COLO668 (cell line): ENCODE measurements at regions not wholly inside any gene's neighbourhood (a gene's known extent, or its start where the extent isn't known, plus 50 kb on each side); places are given as distances from the start of the nearest gene placed in this dataset.

Experiments used
- DNase-seq: peaks from one replicate; lab custom pipeline; 2025; ENCODE audit not compliant: unreplicated experiment; lab: John Stamatoyannopoulos, UW

DNA sequence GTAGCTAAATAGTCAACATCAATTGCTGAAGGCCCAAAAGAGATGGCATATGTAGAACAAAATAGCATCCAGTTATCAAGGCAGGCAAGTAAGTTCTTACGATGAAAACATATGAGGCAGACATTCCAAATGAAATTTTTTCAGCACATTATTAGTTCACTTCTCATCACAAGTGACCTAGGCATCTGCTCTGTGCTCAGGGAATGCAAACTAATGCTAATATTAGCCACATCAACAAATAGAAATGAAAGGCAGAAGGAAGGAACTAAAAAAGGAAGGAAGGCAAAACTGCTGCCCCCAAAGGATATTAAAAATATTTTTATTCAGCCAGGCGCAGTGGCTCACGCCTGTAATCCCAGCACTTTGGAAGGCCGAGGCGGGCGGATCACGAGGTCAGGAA lies 51.2 kb upstream of the ROCK1 start:
- DNase-seq = no peak

DNA sequence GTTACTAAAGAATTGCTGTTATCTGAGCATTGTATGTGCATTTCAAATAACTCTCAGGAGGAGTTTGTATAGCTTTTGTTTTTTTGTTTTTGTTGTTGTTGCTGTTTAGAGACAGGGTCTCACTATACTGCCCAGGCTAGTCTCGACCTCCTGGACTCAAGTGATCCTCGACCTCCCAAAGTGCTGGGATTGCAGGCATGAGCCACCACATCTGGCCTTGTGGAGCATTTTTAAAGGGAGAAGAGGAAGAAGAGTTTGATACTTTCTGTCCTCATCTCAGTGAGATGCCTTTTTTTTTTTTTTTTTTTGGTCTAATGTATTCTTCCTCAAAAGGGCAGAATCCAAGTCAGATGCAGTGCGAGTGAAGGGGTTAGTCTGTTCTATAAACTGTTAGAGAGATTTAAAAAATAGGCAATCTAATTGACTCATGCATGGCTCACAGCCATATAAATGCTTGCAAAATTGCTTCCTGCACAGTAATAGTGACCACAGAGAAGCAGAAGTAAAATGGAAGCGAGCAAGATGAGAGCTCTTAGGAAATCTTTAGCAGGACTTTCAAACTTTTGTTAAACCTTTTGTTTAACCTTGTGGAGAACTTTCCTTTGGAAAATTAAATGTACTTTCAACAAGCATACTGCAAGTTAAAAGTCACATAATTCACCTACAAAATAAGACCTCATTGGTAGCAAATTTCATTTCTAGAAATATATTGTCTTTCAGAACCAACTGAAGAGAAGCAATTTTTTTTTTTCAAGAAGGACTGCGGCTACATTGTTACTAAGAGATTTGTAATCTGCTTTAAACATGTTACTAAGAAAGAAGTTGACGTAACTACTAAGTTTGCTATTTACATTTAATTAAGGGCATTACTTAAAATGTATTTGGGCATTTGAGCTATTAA lies 52.3 kb upstream of the ROCK1 start:
- DNase-seq = no peak

DNA sequence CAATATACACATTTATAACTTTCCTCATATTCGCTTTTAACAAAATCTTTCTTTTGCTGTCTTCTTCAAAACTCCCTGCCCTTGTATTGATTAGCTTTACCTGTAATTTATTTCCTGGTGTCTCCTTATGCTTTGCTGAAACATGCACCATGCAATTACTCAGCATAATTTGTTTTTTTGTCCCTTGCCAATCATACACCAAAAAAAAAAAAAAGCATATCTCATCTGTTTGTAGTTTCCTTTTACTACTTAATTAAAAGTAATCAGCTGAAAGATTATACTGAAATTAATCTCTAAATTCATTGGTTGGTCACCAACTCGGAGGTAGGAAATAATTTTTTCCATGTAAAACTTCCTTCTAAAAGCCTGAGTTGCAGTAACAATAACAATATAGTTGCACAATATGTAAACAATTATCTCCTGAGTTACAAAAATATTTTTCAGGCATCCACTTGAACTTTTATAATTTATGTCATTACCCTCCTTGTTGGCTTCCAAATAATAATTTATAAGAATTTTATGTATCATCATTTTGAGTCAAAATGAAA lies 53.0 kb upstream of the ROCK1 start:
- no peak for DNase-seq

DNA sequence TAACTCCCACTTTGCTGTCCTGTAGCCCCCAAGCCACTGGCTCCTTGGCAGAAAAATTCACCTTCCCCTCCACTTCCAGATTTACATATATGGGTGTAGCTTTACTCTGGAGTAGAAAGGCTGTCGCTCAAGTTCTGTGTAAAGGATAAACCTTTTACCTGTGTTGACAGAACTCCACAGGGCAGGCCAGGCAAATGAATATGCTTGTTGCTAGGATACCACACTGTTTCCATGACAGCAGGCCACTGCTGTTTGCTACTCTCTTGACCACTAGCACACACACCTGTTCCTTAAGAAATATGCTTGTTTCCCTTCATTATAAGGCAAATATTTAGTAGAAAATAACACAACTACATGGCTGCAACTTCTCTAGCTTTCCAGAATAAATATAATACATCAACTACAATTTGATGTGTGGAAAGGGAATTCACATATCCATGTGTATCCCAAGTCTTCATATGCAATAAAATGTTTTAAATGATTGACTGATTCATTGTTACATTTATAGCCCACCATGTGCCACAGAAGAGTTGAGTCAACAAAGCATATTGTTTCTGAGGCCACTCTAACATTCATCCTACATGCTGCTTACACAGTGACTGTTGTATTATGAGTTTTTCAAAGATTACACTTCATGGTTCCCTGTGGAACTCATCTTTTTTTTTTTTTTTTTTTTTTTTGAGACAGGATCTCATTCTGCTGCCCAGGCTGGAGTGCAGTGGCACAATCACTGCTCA lies 56.2 kb upstream of the ROCK1 start:
- peak; percentile 96 for DNase-seq

DNA sequence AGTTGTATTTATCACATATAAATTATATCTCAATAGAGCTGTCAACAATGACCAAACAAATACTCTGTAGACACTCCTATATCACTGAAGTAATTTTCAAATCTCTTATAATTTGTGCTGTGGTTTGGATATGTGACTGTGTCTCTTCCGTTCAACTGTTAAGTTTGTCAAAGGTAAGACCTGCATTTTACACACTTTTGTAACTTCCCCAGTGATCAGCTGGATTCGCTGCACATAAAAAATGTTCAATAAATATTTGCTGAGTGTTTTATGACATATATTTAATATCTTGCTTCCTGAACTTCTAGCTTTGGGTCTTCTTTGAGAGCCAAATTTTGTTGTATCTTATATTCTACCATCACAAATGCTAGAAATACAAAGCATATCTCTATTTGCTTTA lies 57.3 kb upstream of the ROCK1 start:
- no peak for DNase-seq

DNA sequence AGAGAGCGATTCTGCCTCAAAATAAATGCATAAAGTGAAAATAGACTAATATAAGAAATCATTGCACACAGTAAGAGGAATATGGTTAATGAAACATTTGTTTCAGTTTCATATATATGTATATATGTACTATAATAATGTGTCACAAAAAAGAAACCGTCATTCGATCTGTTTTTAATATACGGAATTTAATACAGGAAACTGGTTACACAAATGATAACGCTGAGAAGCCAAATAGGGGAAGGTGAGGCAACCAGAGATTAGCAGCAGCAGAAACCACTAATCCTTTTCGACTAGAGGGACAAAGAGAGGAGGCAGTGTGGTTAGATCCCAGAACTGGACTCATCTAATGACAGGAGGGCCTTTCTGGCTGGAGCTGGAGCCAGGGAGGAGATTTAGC lies 64.2 kb upstream of the GREB1L start:
- no peak for DNase-seq

DNA sequence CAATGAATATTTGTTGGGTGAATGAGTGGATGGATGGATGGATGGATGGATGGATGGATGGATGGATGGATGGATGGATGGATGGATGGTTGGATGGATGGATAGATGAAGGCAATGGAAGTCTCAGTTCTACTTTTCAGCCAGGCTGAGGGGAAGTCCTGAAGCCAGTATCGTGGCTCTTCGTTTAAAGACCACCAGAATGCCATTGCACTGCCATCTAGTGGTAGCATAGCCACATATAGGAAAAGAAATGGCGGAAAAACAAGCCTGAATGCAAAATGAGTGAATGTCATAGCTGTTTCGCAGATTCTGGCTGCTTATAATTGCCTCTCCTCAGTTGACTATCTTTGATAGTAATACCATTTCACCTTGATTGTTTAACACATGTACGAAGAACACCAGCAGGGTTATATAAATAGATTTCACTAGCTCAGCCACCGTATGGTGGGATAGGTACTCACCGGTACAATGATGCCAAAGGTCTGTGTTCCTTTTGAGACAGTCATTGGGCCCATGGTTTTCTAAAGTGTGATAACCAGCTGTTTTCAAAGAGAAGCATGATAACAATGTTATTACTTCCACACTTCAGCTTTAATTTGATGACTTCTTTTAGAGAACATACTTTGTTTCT lies 62.3 kb upstream of the GREB1L start:
- DNase-seq = peak; percentile 76

DNA sequence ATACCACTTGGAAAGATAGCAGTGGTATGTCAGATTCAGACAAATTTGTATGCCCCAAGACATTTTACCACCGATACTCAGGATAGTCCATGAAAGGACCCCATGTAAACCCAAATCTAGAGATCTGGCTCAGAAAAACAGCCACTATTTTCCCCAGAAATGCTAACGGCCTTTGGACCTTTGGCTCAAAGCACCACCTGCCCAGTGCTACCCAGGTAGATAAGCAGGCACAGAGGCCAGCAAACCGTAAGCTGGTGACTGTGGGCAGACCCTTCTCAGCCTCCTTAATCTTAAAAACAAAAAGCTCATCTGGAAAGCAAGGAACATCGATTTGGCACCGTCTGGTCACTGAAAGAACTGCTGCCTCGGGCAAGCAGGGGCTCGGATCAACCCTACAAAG lies 61.4 kb upstream of the GREB1L start:
- no peak for DNase-seq

DNA sequence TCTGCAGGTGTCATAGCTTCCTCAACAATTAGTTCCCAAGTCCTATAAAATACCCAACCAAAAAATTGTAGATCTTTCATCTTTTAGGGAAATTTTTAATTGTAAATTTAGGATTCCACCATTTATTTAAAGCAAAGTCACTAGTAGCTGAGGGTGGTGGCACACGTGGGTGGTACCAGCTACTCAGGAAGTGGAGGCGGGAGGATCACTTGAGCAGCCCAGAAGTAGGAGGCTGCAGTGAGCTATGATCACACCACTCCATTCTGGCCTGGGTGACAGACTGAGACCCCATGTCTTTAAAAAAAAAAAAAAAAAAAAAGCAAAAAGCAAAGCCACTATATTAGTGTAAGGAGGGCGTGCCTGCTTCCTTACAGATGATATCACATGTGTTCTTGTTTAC lies 60.3 kb upstream of the GREB1L start:
- no peak for DNase-seq

DNA sequence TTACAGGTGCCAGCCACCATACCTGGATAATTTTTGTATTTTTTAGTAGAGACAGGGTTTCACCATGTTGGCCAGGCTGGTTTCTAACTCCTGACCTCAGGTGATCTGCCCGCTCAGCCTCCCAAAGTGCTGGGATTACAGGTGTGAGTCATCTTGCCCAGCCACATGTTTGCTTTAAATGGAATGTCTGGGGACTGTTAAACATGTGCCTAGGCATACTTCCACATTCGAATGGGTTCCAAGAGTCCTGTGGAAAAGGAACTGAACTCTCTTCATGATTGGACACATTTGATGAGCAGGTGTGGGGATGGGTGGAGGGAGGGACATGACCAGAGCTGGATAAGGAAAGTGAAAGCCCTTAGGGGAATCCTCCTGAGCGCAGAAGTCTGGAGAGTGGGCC lies 58.4 kb upstream of the GREB1L start:
- no peak for DNase-seq

DNA sequence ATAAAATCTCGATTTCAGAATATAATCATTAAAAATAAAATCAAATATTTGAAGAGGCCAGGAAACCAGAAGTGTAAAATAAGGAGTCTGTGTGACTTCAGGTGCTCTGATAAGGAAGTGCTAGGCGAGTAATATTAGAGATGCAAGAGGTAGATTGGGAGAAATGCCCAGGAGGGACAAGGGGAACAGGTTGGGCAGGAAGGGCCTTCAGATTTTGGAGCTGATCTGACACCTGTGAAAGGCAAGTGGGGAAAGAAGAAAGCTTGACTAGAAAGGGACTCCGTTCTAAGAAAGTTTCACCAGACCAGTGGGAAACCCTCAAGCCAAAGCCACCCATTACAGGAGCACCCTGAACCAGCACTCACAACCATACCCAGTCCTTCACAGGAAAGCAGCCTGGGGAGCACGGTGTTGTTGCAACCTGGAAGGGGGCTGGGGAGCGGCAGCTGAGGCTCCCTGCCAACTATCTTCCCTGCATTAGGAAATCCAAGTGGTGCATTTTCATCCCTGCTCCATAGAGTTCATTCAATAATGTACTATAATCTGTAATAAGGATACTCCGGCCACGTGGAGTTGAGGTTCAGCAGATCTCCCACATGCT lies 57.5 kb upstream of the GREB1L start:
- no peak for DNase-seq

DNA sequence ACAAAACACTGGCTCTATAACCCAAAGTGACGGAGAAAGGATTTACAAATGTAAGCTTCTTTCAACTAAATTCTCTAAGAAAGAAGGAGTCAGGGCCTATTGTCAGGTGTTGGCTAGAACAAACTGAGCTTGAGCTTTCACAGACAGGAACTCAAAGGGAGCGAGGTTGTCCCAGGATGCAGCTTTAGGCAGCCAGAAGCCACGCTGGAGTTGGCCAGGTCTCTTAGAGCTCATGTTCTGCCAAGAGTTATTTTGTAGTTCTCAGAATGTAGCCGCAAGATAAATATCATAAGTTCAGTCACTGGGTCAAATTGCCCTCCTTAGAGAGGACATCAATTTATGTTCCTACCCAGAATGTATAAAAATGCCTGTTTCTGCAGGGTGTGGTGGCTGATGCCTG lies 54.1 kb upstream of the GREB1L start:
- no peak for DNase-seq

DNA sequence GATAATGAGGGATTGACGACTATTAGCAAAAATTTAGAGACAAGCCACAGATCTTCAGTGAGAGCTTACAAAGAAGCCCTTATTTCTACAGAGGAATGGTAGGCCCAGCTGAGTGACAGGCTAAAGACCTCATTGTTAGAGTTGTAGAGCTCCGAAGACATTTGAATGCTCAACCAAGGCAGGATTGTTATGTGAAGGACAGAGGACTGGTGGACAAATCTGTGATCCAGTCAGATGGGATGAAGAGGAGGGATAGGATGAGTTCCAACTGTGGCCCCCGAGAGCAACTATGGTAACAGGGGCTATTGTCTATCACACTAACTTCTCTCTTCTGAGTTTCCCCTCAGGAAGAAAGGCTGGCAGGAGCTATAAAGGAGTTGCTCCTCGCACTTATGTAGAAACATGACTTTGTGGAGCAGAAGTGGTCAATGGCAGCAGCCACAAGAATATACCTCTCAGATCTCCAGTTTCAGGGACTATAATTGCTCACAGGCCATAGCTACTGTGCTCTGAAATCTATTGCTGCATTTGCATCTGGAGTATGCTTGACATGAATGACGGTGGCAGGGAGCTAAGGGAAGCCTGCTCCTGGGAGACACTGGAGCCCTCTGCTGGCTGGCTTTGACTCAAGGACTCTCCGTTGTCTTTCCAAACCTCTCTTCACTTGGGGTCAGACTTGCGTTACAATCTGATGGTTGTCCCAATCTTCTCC lies 50.3 kb upstream of the GREB1L start:
- peak; percentile 74 for DNase-seq
